ENCODE measurements at regions not wholly inside any gene's neighbourhood (a gene's known extent, or its start where the extent isn't known, plus 50 kb on each side); places are given as distances from the start of the nearest gene placed in this dataset.

DNA sequence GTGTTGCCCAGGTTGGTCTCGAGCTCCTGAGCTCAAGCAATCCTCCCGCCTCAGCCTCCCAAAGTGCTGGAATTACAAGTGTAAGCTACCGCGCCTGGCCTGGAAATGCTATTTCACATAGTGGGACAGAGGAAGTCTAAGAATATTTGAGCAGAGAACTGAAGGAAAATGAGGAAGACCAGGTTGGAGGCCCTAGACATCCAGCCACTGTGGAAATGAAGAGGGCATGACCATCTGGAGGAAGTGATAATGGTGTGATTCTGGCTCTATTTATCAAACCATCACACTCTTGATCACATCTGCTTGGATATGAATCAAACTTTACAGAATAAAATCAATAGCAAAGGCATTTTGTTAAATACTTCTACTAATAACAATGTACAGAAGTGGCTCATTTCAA lies 65.9 kb upstream of the ARHGEF3 start:
- Histone ChIP-seq H3K79me2 (ENCODE audit: insufficient read depth, low read length) (no peaks in the 10 kb centered on the region), H3K9me3 (ENCODE audit: low read length) (no peaks in the 10 kb centered on the region), H4K20me1 (ENCODE audit: insufficient read depth, low read length) (no peaks in the 10 kb centered on the region), H3K9me2 (ENCODE audit: low read depth, low read length) (no peaks in the 10 kb centered on the region), H3K27me3 (ENCODE audit: insufficient read depth, low read length) (no peaks in the 10 kb centered on the region), H3K4me2 (ENCODE audit: low read length) (no peak overlapping the region), H3K4me1 (ENCODE audit: insufficient read depth, low read length, severe bottlenecking) (no peaks in the 10 kb centered on the region), H3K4me3 (ENCODE audit: low read depth, low read length, poor library complexity, severe bottlenecking) (no peak overlapping the region), H3K9ac (ENCODE audit: low read length) (no peak overlapping the region), H2AFZ (ENCODE audit: low read length) (no peak overlapping the region), H3K36me3 (ENCODE audit: insufficient read depth, low read length) (no peaks in the 10 kb centered on the region), H3F3A (ENCODE audit: insufficient read depth, low read length) (no peaks in the 10 kb centered on the region), H3K27ac (ENCODE audit: low read depth, low read length, poor library complexity, severe bottlenecking) (no peak overlapping the region)
- TF ChIP-seq, protein P1, sequence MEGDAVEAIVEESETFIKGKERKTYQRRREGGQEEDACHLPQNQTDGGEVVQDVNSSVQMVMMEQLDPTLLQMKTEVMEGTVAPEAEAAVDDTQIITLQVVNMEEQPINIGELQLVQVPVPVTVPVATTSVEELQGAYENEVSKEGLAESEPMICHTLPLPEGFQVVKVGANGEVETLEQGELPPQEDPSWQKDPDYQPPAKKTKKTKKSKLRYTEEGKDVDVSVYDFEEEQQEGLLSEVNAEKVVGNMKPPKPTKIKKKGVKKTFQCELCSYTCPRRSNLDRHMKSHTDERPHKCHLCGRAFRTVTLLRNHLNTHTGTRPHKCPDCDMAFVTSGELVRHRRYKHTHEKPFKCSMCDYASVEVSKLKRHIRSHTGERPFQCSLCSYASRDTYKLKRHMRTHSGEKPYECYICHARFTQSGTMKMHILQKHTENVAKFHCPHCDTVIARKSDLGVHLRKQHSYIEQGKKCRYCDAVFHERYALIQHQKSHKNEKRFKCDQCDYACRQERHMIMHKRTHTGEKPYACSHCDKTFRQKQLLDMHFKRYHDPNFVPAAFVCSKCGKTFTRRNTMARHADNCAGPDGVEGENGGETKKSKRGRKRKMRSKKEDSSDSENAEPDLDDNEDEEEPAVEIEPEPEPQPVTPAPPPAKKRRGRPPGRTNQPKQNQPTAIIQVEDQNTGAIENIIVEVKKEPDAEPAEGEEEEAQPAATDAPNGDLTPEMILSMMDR (IDR thresholded peaks at IDR 0.05; ENCODE audit: low read length): no peak
- no peak for TF ChIP-seq EZH2 (IDR thresholded peaks at IDR 0.05; ENCODE audit: borderline replicate concordance, low read length)

DNA sequence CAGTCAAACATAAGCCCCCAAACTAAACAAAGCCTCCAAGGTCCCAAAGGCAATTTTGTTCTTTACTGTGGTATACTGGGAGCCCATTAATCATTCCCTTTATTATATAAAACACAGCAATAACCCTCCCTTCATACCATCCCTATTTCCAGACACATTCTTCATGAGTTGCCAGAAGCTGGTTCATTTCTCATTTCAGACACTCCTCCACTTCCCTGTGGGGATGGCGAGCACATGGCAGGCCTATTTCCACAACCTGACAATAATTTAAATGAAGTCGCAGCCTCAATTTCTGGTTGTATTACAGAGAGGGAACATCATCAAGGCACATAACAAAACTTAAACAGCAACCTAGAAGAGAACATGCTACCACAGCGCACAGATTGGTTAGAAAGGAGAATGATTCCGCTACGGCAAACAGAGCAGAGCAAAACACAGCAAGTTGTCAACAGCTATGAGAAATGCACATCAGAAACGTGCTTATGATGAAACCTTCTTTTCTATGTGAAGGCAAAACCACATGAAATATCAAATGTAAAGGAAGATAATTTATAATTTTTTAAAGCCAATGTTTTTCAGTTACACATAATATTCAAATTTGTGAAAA lies 63.3 kb upstream of the ARHGEF3 start:
- Histone ChIP-seq H3K79me2 (ENCODE audit: insufficient read depth, low read length) (no peaks in the 10 kb centered on the region), H4K20me1 (ENCODE audit: insufficient read depth, low read length) (no peaks in the 10 kb centered on the region), H3K27ac (ENCODE audit: low read depth, low read length, poor library complexity, severe bottlenecking) (no peak overlapping the region), H3K9me2 (ENCODE audit: low read depth, low read length) (no peaks in the 10 kb centered on the region), H3K27me3 (ENCODE audit: insufficient read depth, low read length) (no peaks in the 10 kb centered on the region), H2AFZ (ENCODE audit: low read length) (no peak overlapping the region), H3K4me1 (ENCODE audit: insufficient read depth, low read length, severe bottlenecking) (no peaks in the 10 kb centered on the region), H3K4me2 (ENCODE audit: low read length) (no peak overlapping the region), H3K9ac (ENCODE audit: low read length) (no peak overlapping the region), H3K36me3 (ENCODE audit: insufficient read depth, low read length) (no peaks in the 10 kb centered on the region), H3K9me3 (ENCODE audit: low read length) (no peaks in the 10 kb centered on the region), H3K4me3 (ENCODE audit: low read depth, low read length, poor library complexity, severe bottlenecking) (no peak overlapping the region), H3F3A (ENCODE audit: insufficient read depth, low read length) (no peaks in the 10 kb centered on the region)
- TF ChIP-seq, protein P1 (IDR thresholded peaks at IDR 0.05; ENCODE audit: low read length): no peak
- TF ChIP-seq EZH2 (IDR thresholded peaks at IDR 0.05; ENCODE audit: borderline replicate concordance, low read length): no peak

DNA sequence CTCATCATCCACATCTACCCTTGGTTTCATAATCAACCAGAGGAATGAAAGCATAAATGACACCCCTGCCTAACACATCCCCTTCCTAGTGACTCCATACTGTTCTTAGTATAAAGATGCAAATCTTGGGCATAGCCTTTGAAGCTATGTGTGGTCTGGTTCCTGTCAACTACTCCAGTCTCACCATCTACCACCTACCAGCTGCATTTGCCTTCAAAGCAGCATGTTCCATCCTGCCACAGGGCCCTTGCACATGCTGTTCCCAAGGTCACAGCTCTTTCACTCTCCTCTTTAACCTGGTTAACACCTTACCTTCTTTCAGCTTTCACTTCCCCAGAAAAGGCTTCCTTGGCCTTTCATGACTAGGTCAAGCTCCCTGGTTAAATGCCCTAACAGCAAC lies 62.3 kb upstream of the ARHGEF3 start:
- no peaks in the 10 kb centered on the region for H3K36me3 ChIP-seq (ENCODE audit: insufficient read depth, low read length)
- H3F3A ChIP-seq (ENCODE audit: insufficient read depth, low read length): no peaks in the 10 kb centered on the region
- H3K79me2 ChIP-seq (ENCODE audit: insufficient read depth, low read length): no peaks in the 10 kb centered on the region
- no peaks in the 10 kb centered on the region for H4K20me1 ChIP-seq (ENCODE audit: insufficient read depth, low read length)
- no peak overlapping the region for H3K4me3 ChIP-seq (ENCODE audit: low read depth, low read length, poor library complexity, severe bottlenecking)
- no peak overlapping the region for H3K9ac ChIP-seq (ENCODE audit: low read length)
- H3K9me2 ChIP-seq (ENCODE audit: low read depth, low read length): no peaks in the 10 kb centered on the region
- no peaks in the 10 kb centered on the region for H3K9me3 ChIP-seq (ENCODE audit: low read length)
- no peak overlapping the region for H2AFZ ChIP-seq (ENCODE audit: low read length)
- no peaks in the 10 kb centered on the region for H3K4me1 ChIP-seq (ENCODE audit: insufficient read depth, low read length, severe bottlenecking)
- H3K27me3 ChIP-seq (ENCODE audit: insufficient read depth, low read length): no peaks in the 10 kb centered on the region
- H3K27ac ChIP-seq (ENCODE audit: low read depth, low read length, poor library complexity, severe bottlenecking): no peak overlapping the region
- no peak overlapping the region for H3K4me2 ChIP-seq (ENCODE audit: low read length)
- TF ChIP-seq, protein P1 (IDR thresholded peaks at IDR 0.05; ENCODE audit: low read length): no peak
- no peak for TF ChIP-seq EZH2 (IDR thresholded peaks at IDR 0.05; ENCODE audit: borderline replicate concordance, low read length)
